GM18517 (cell line): ENCODE measurements at regions not wholly inside any gene's neighbourhood (a gene's known extent, or its start where the extent isn't known, plus 50 kb on each side); places are given as distances from the start of the nearest gene placed in this dataset.

Source experiments
- ATAC-seq: cut with Tn5 transposase; IDR thresholded peaks from one replicate; pipeline ENCODE4 v1.9.1; 2021; ENCODE audit warnings: mild to moderate bottlenecking, moderate library complexity; ENCODE audit not compliant: unreplicated experiment

DNA sequence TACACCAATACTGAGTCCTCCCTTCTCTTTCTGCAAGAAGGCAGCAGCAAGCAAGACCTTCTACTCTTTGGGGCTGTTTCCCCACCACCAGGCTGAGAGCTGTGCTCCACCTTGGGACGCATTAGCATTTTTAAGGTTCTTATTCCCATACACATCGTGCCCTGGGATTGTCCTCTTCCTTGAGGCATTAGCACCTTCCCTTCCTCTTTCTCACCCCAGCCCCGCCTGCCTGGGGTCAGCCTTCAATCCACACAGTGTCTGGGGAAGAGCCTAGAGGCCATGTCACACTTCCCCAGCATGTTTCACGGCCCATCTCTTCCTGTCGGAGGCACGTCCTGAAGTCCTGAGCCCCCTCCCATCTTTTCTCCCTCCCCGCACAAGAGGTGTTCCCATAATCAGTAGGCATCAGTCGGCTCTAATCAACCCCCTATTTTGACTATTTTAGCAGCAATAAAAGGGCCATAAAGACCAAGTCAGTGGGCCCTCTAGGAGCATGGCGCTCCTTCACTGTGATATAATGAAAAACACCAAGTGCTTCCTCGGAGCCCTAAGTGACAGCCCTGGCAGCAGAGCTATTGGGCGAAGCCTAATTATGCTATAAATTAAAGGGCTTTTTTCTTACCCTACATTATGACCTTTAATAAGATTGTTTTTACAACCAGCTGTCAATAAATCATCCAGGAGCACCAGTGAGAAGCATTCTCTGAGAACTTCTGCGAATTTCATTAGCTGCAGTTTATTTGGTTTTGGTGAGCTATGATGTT, 55.0 kb upstream of the PKDCC start:
- no peak for ATAC-seq

DNA sequence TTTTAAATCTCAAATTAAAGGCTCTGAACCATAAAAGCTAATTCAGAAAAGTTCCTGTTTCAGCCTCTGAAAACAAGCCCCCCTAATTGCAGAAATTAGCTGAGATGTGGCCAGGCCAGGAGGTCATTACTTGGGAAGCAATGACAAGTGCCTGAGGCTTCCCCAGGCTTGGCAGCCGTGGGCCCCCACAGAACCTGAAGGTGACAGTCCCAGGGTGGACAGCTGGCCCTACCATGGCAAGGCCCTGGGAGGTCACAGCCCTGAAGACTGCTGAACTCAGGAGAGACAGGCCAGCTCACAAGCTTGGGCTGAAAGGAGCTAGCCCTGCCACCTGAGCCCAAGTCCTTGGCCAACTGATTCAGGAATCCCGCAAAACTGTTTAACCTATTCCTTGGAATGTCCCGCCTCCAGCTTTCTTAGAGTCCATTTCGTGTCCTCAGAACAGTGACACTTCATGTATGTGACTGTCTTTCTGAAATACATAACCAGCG, 54.3 kb upstream of the PKDCC start:
- no peak for ATAC-seq

DNA sequence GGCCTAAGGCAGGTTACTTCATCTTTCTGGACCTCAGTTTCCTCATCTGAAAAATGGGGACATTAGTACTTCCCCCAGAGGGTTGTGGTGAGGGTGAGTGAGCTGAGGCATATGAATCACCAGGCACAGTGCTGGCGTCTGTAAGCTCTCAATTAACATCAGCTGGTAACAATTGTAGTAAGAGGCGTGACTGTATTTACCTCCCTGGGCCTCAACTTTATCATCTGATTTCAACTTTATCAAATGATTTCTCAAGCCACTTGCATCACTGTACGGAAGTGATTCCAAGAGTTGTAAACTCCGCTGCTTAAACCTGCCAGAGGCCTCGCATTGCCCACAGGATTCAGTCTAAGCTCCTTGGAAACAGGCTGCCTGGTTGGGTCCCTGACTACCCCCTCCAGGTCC, 53.6 kb upstream of the PKDCC start:
- no peak for ATAC-seq

DNA sequence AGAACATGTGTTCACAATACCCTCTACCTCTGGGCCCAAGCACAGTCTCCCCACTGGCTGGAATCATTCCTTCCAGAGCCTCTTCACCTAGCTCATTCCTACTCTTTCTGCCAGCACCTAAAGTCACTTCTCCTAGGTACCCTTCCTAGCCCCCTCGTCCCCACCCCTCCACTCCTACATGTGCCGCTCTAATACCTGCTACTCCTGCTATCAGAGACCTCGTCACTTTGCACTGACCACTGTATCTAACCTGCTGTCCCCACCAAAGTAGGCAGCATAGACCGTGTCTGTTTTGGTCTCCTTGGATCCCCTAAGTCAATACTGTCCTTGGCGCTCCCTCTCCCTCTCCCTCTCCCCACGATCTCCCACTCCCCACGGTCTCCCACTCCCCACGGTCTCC, 53.2 kb upstream of the PKDCC start:
- ATAC-seq, result no peak

DNA sequence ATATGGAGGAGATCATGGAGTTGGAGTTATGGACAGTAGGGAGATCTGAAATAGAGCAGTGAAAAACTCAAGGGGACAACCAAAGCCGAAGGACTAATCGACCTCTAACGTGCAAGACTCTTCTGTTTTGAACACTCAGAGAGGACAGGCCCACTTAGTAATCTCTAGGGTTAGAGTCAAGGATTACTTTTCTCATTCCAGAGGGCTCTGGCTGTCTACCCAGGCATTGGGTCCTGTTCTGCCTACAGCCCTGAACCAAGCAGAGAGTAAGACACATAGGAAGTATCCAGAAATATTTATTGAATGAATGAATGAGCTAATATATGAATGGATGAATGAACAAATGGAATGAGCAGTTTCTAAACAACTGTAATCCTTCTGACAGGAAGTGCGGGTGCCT, 50.3 kb upstream of the PKDCC start:
- no peak for ATAC-seq
